GM12864 (cell line): ENCODE measurements at regions not wholly inside any gene's neighbourhood (a gene's known extent, or its start where the extent isn't known, plus 50 kb on each side); places are given as distances from the start of the nearest gene placed in this dataset.

Experiments
- DNase-seq: peaks from one replicate; pipeline ENCODE4 v3.0.0-alpha.2; 2011; ENCODE audit warnings: low read depth
- H3K4me3 ChIP-seq: 2 replicates; pipeline ENCODE4 v1.5.1; 2011; ENCODE audit warnings: mild to moderate bottlenecking, low read depth, low read length, control low read depth
- CTCF ChIP-seq: IDR thresholded peaks from 2 replicates; pipeline ENCODE4 v1.5.1; 2011; ENCODE audit warnings: low read depth, mild to moderate bottlenecking, moderate library complexity, low read length, control low read depth, inconsistent platforms; ENCODE audit errors: missing control alignments

- no peak overlapping the region for H3K4me3 ChIP-seq
- no peak for TF ChIP-seq CTCF
- no peak for DNase-seq
Observed at GRCh38 chr6:121578216-121578615, 142.8 kb downstream of the GJA1 start.

- DNase-seq, result no peak
- TF ChIP-seq CTCF, result no peak
- no peak overlapping the region for H3K4me3 ChIP-seq
Observed at GRCh38 chr6:121579478-121579877, 144.0 kb downstream of the GJA1 start.

GRCh38 chr6:121581327-121581726, 145.9 kb downstream of the GJA1 start:
- no peak for DNase-seq
- no peak for TF ChIP-seq CTCF

GRCh38 chr6:121582262-121582661, 146.8 kb downstream of the GJA1 start:
- H3K4me3 ChIP-seq, result no peak overlapping the region
- DNase-seq, result no peak
- TF ChIP-seq CTCF, result no peak

More at GRCh38 chr6:121581327-121581726, 145.9 kb downstream of the GJA1 start:
- no peak overlapping the region for H3K4me3 ChIP-seq

GRCh38 chr6:121584586-121585369, 149.3 kb downstream of the GJA1 start:
- TF ChIP-seq CTCF, result no peak
- H3K4me3 ChIP-seq, result no peak overlapping the region
- DNase-seq, result no peak

- TF ChIP-seq CTCF, result no peak
- H3K4me3 ChIP-seq, result no peak overlapping the region
- DNase-seq, result no peak
Observed at GRCh38 chr6:121590438-121590837, 155.0 kb downstream of the GJA1 start.

GRCh38 chr6:121590916-121591315, 155.5 kb downstream of the GJA1 start:
- H3K4me3 ChIP-seq, result no peak overlapping the region
- no peak for TF ChIP-seq CTCF
- no peak for DNase-seq
